ENCODE measurements at regions not wholly inside any gene's neighbourhood (a gene's known extent, or its start where the extent isn't known, plus 50 kb on each side); places are given as distances from the start of the nearest gene placed in this dataset.

DNA sequence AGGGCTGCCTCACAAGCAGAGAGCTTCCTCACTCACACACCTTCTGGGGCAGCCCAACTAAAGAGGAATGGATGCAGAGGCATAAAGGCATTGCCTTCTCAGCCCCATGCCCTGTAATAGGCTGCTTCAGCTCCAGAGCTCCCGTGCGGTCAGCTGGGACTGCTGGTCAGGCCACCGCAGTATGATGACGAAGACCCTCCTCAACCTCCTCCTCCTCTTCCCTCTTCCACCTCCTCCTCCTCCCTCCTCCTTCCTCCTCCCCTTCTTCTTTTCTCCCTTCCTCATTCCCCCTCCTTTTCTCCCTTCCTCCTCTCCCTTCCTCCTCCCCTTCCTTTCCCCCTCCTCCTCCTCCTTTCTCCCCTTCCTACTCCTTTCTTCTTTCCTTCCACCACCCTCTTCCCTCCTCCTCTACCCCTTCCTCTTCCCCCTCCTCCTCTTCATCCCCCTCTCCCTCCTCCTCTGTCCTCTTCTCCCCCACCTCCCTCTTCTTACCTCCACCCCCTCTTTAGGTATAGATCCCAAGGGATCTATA lies 465.3 kb upstream of the CDH4 start:
- ChIA-PET CTCF (no interaction called here), POLR2A (no interaction called here)
- no peaks in the 10 kb centered on the region for H3K9me2 ChIP-seq
- no peaks in the 10 kb centered on the region for H3K36me3 ChIP-seq (replicated peaks in 1 of 2; ENCODE audit: control insufficient read depth in 1 of 2, insufficient read depth in 2 of 2, low read length in 1 of 2)
- no peaks in the 10 kb centered on the region for H3K9me3 ChIP-seq
- no peak overlapping the region for H2AFZ ChIP-seq (ENCODE audit: low read depth)
- H3K79me2 ChIP-seq (ENCODE audit: insufficient read depth), result no peaks in the 10 kb centered on the region
- no peak overlapping the region for H3K9ac ChIP-seq
- H3K4me2 ChIP-seq, result no peak overlapping the region
- H3K27me3 ChIP-seq (ENCODE audit: insufficient read depth), result no peaks in the 10 kb centered on the region
- no peak for DNase-seq
- H3K4me1 ChIP-seq (ENCODE audit: control insufficient read depth in 1 of 2, insufficient read depth in 2 of 2, low read depth in 1 of 2, low read length in 1 of 2), result no peaks in the 10 kb centered on the region
- no peaks in the 10 kb centered on the region for H4K20me1 ChIP-seq (ENCODE audit: insufficient read depth)
- H3K4me3 ChIP-seq (ENCODE audit: low read depth in 2 of 2, low read length in 1 of 2), result no peak overlapping the region
- TF ChIP-seq RFX5 (IDR thresholded peaks at IDR 0.05; ENCODE audit: low read length) (no peak), NFIC (IDR thresholded peaks at IDR 0.05; ENCODE audit: borderline replicate concordance) (no peak), GATA2 (CRISPR knock-in tag; IDR thresholded peaks at IDR 0.05) (no peak), FOSL2 (IDR thresholded peaks at IDR 0.05; ENCODE audit: borderline replicate concordance, low read depth) (no peak), MEF2A (IDR thresholded peaks at IDR 0.05; ENCODE audit: borderline replicate concordance, low read depth) (no peak), FOXM1 (IDR thresholded peaks at IDR 0.05; ENCODE audit: low read depth) (no peak), SIN3A (IDR thresholded peaks at IDR 0.05; ENCODE audit: borderline replicate concordance, low read depth, low read length) (no peak), NRF1 (IDR thresholded peaks at IDR 0.05; ENCODE audit: low read depth, low read length) (no peak), ELF1 (IDR thresholded peaks at IDR 0.05) (no peak), SMC3 (IDR thresholded peaks at IDR 0.05; ENCODE audit: low read depth, low read length) (no peak), RAD21 (IDR thresholded peaks at IDR 0.05; ENCODE audit: low read length) (no peak), MXI1 (IDR thresholded peaks at IDR 0.05; ENCODE audit: low read depth, low read length) (no peak), CHD2 (IDR thresholded peaks at IDR 0.05; ENCODE audit: low read length, partially characterized antibody) (no peak), EZH2phosphoT487 (IDR thresholded peaks at IDR 0.05; ENCODE audit: borderline replicate concordance, low read depth) (no peak)
- TF ChIP-seq, protein P1, sequence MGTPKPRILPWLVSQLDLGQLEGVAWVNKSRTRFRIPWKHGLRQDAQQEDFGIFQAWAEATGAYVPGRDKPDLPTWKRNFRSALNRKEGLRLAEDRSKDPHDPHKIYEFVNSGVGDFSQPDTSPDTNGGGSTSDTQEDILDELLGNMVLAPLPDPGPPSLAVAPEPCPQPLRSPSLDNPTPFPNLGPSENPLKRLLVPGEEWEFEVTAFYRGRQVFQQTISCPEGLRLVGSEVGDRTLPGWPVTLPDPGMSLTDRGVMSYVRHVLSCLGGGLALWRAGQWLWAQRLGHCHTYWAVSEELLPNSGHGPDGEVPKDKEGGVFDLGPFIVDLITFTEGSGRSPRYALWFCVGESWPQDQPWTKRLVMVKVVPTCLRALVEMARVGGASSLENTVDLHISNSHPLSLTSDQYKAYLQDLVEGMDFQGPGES (IDR thresholded peaks at IDR 0.05; ENCODE audit: low read depth, low read length), result no peak
- TF ChIP-seq, protein P2, sequence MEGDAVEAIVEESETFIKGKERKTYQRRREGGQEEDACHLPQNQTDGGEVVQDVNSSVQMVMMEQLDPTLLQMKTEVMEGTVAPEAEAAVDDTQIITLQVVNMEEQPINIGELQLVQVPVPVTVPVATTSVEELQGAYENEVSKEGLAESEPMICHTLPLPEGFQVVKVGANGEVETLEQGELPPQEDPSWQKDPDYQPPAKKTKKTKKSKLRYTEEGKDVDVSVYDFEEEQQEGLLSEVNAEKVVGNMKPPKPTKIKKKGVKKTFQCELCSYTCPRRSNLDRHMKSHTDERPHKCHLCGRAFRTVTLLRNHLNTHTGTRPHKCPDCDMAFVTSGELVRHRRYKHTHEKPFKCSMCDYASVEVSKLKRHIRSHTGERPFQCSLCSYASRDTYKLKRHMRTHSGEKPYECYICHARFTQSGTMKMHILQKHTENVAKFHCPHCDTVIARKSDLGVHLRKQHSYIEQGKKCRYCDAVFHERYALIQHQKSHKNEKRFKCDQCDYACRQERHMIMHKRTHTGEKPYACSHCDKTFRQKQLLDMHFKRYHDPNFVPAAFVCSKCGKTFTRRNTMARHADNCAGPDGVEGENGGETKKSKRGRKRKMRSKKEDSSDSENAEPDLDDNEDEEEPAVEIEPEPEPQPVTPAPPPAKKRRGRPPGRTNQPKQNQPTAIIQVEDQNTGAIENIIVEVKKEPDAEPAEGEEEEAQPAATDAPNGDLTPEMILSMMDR (IDR thresholded peaks at IDR 0.05), result no peak
- TF ChIP-seq, protein P3, sequence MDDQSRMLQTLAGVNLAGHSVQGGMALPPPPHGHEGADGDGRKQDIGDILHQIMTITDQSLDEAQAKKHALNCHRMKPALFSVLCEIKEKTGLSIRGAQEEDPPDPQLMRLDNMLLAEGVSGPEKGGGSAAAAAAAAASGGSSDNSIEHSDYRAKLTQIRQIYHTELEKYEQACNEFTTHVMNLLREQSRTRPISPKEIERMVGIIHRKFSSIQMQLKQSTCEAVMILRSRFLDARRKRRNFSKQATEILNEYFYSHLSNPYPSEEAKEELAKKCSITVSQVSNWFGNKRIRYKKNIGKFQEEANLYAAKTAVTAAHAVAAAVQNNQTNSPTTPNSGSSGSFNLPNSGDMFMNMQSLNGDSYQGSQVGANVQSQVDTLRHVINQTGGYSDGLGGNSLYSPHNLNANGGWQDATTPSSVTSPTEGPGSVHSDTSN (IDR thresholded peaks at IDR 0.05), result no peak
- TF ChIP-seq, protein P4, sequence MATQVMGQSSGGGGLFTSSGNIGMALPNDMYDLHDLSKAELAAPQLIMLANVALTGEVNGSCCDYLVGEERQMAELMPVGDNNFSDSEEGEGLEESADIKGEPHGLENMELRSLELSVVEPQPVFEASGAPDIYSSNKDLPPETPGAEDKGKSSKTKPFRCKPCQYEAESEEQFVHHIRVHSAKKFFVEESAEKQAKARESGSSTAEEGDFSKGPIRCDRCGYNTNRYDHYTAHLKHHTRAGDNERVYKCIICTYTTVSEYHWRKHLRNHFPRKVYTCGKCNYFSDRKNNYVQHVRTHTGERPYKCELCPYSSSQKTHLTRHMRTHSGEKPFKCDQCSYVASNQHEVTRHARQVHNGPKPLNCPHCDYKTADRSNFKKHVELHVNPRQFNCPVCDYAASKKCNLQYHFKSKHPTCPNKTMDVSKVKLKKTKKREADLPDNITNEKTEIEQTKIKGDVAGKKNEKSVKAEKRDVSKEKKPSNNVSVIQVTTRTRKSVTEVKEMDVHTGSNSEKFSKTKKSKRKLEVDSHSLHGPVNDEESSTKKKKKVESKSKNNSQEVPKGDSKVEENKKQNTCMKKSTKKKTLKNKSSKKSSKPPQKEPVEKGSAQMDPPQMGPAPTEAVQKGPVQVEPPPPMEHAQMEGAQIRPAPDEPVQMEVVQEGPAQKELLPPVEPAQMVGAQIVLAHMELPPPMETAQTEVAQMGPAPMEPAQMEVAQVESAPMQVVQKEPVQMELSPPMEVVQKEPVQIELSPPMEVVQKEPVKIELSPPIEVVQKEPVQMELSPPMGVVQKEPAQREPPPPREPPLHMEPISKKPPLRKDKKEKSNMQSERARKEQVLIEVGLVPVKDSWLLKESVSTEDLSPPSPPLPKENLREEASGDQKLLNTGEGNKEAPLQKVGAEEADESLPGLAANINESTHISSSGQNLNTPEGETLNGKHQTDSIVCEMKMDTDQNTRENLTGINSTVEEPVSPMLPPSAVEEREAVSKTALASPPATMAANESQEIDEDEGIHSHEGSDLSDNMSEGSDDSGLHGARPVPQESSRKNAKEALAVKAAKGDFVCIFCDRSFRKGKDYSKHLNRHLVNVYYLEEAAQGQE (IDR thresholded peaks at IDR 0.05; ENCODE audit: low read depth, low read length), result no peak
- no peaks in the 10 kb centered on the region for H3F3A ChIP-seq (replicated peaks; ENCODE audit: insufficient read depth)
- 62% methylated on average over 4 of the region's 4 CpGs for WGBS (ENCODE audit: low lambda C conversion rate)
- no peak overlapping the region for H3K27ac ChIP-seq (ENCODE audit: low read depth in 2 of 2, low read length in 1 of 2)

Measured in SK-N-SH (cell line).